ENCODE measurements at regions not wholly inside any gene's neighbourhood (a gene's known extent, or its start where the extent isn't known, plus 50 kb on each side); places are given as distances from the start of the nearest gene placed in this dataset.

DNA sequence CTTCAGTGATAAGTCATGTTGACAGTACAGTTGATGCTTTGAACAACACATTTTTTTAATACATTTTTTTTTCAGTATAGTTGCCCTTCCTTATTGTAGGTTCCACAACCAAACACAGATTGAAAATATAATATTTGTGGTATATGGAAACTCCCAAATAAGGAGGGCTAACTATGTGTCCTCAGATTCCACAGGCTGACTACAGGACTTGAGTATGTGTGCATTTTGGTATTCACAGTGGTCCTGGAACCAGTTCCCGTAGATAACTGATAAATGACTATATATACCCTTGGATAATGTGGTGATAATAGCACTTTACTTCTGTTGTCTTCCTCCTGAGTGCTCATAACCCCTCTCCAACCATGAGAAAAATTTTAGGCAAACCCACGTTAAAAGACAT lies 111.6 kb upstream of the NUDT6 start:
- no peaks in the 10 kb centered on the region for H3K4me1 ChIP-seq
- 93 to 97% methylated on average over 2 of the region's 2 CpGs for WGBS, 2 donors
- TF ChIP-seq POLR2AphosphoS5 (IDR thresholded peaks at IDR 0.05) (no peak), POLR2A (IDR thresholded peaks at IDR 0.05) (no peak), EP300 (IDR thresholded peaks at IDR 0.05) (no peak)
- TF ChIP-seq, protein P1, sequence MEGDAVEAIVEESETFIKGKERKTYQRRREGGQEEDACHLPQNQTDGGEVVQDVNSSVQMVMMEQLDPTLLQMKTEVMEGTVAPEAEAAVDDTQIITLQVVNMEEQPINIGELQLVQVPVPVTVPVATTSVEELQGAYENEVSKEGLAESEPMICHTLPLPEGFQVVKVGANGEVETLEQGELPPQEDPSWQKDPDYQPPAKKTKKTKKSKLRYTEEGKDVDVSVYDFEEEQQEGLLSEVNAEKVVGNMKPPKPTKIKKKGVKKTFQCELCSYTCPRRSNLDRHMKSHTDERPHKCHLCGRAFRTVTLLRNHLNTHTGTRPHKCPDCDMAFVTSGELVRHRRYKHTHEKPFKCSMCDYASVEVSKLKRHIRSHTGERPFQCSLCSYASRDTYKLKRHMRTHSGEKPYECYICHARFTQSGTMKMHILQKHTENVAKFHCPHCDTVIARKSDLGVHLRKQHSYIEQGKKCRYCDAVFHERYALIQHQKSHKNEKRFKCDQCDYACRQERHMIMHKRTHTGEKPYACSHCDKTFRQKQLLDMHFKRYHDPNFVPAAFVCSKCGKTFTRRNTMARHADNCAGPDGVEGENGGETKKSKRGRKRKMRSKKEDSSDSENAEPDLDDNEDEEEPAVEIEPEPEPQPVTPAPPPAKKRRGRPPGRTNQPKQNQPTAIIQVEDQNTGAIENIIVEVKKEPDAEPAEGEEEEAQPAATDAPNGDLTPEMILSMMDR (IDR thresholded peaks at IDR 0.05), result no peak

DNA sequence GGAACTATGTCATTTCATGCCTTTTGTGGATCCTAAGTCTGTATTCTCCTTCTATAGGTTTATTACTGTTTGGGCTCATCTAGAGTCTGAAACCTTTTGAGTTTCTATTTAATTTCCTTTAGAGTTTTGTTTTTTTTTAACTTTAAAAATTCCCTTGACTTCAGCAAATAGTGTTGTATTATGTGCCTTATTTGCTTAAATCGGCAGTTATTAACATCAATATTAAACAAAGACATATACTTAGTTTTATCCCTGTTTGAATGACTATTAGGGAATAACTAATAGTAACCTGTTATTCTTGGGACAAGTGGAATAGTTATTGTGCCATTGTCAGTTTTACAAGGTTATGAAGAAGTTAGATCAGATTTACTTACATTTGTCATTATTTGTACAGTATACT lies 112.8 kb upstream of the NUDT6 start:
- Histone ChIP-seq H3K4me1 (no peaks in the 10 kb centered on the region), H3K27ac (no peak overlapping the region), H3K9me3 (no peaks in the 10 kb centered on the region), H3K36me3 (no peaks in the 10 kb centered on the region), H3K4me3 (no peak overlapping the region), H3K27me3 (no peaks in the 10 kb centered on the region)
- 93 to 94% methylated on average over 1 of the region's 1 CpG for WGBS, 2 donors
- no peak for DNase-seq
- TF ChIP-seq POLR2AphosphoS5 (IDR thresholded peaks at IDR 0.05) (no peak), EP300 (IDR thresholded peaks at IDR 0.05) (no peak), POLR2A (IDR thresholded peaks at IDR 0.05) (no peak)
- TF ChIP-seq, protein P1 (IDR thresholded peaks at IDR 0.05), result no peak
- intact Hi-C loops (cut with DNase I), result no loop called here

More for the DNA sequence above, 111.6 kb upstream of the NUDT6 start:
- no peak overlapping the region for H3K4me3 ChIP-seq
- H3K27me3 ChIP-seq, result no peaks in the 10 kb centered on the region
- H3K36me3 ChIP-seq, result no peaks in the 10 kb centered on the region
- no peaks in the 10 kb centered on the region for H3K9me3 ChIP-seq
- intact Hi-C loops (cut with DNase I), result no loop called here
- DNase-seq, result no peak
- no peak overlapping the region for H3K27ac ChIP-seq

GRCh38 chr4:123037804-123038203 lies 115.4 kb upstream of the NUDT6 start:
- no peak for DNase-seq
- H3K4me1 ChIP-seq, result no peaks in the 10 kb centered on the region
- H3K27ac ChIP-seq, result no peak overlapping the region
- no peaks in the 10 kb centered on the region for H3K36me3 ChIP-seq
- 67 to 71% methylated on average over 1 of the region's 1 CpG for WGBS, 2 donors
- TF ChIP-seq, protein P1 (IDR thresholded peaks at IDR 0.05), result no peak
- TF ChIP-seq POLR2AphosphoS5 (IDR thresholded peaks at IDR 0.05), result no peak
- TF ChIP-seq EP300 (IDR thresholded peaks at IDR 0.05), result no peak
- TF ChIP-seq POLR2A (IDR thresholded peaks at IDR 0.05), result no peak
- no peak overlapping the region for H3K4me3 ChIP-seq
- no peaks in the 10 kb centered on the region for H3K27me3 ChIP-seq
- H3K9me3 ChIP-seq, result peaks cover 0 to 3% (median 0%) of the 10 kb centered on the region in 4 donors
- intact Hi-C loops (cut with DNase I), result no loop called here

GRCh38 chr4:123042095-123042494 lies 119.7 kb upstream of the NUDT6 start:
- Histone ChIP-seq H3K4me1 (no peaks in the 10 kb centered on the region), H3K27ac (no peak overlapping the region), H3K9me3 (peaks cover 0 to 7% (median 2%) of the 10 kb centered on the region in 4 donors), H3K36me3 (no peaks in the 10 kb centered on the region), H3K27me3 (no peaks in the 10 kb centered on the region), H3K4me3 (no peak overlapping the region)
- TF ChIP-seq EP300 (IDR thresholded peaks at IDR 0.05), result no peak
- TF ChIP-seq POLR2AphosphoS5 (IDR thresholded peaks at IDR 0.05), result no peak
- TF ChIP-seq, protein P1 (IDR thresholded peaks at IDR 0.05), result no peak
- TF ChIP-seq POLR2A (IDR thresholded peaks at IDR 0.05), result no peak
- no peak for DNase-seq
- intact Hi-C loops (cut with DNase I), result no loop called here

- TF ChIP-seq, protein P1 (IDR thresholded peaks at IDR 0.05), result no peak
- no peaks in the 10 kb centered on the region for H3K36me3 ChIP-seq
- no peak overlapping the region for H3K4me3 ChIP-seq
- no peaks in the 10 kb centered on the region for H3K4me1 ChIP-seq
- intact Hi-C loops (cut with DNase I), result no loop called here
- H3K9me3 ChIP-seq, result peaks cover 0 to 10% (median 2%) of the 10 kb centered on the region in 4 donors
- H3K27ac ChIP-seq, result no peak overlapping the region
- no peak for DNase-seq
- H3K27me3 ChIP-seq, result no peaks in the 10 kb centered on the region
Measured at GRCh38 chr4:123043013-123043412, 120.6 kb upstream of the NUDT6 start.
